Prostate gland (tissue), 2 donors: ENCODE measurements at regions not wholly inside any gene's neighbourhood (a gene's known extent, or its start where the extent isn't known, plus 50 kb on each side); places are given as distances from the start of the nearest gene placed in this dataset.
"Not testable (repeated sequence)": the region's sequence is repeated elsewhere in the genome, so short reads cannot be mapped to it uniquely, and the experiment has no call there.

ENCODE experiments used
- DNase-seq: peaks from one replicate; pipeline ENCODE4 v3.0.0-alpha.2; 2019; ENCODE audit warnings: low spot score
- H3K27ac ChIP-seq, 2 donors: fragments of 200-600 bp; sonication (generic); 2 replicates each; pipeline ENCODE4 v1.5.1; 2017 to 2019
- H3K27me3 ChIP-seq: fragments of 200-600 bp; sonication (generic); replicated peaks from 2 replicates; pipeline ENCODE4 v1.5.1; 2019; ENCODE audit not compliant: insufficient read depth
- H3K36me3 ChIP-seq, 2 donors: fragments of 200-600 bp; sonication (generic); 1 replicate in 1 of 2; 2 replicates in 1 of 2; pipeline versions ENCODE4 v1.5.1 to v1.8.1; 2017 to 2019
- H3K4me1 ChIP-seq: fragments of 200-600 bp; sonication (generic); replicated peaks from 2 replicates; pipeline ENCODE4 v1.5.1; 2019
- H3K4me3 ChIP-seq, 2 donors: fragments of 200-600 bp; sonication (generic); 2 replicates each; pipeline ENCODE4 v1.5.1; 2017 to 2019
- H3K9me3 ChIP-seq: fragments of 200-600 bp; sonication (generic); 2 replicates; pipeline ENCODE4 v1.5.1; 2017
- CTCF ChIP-seq, 4 experiments: fragments of 200-600 bp in 2 of 4; fragments of 450-650 bp in 2 of 4; sonication (generic) in 2 of 4; IDR thresholded peaks; 1 replicate in 3 of 4; 2 replicates in 1 of 4; pipeline ENCODE4 v1.5.1; 2016 to 2019; ENCODE audit warnings: antibody characterized with exemption in 4 of 4, mild to moderate bottlenecking in 2 of 4, moderate library complexity in 2 of 4
- POLR2A ChIP-seq: fragments of 450-650 bp; IDR thresholded peaks from one replicate; pipeline ENCODE4 v1.6.1; 2016; ENCODE audit warnings: antibody characterized with exemption, mild to moderate bottlenecking
- POLR2AphosphoS5 ChIP-seq: sonication (generic); formaldehyde crosslinking; IDR thresholded peaks from one replicate; pipeline ENCODE4 v1.6.1; 2017; ENCODE audit warnings: antibody characterized with exemption
- WGBS: methylation state at CpG from one replicate; pipeline ENCODE4 v1.1.5; 2018; 5-methylcytosine and 5-hydroxymethylcytosine counted together
- intact Hi-C: fragments of 100-400 bp; cut with DNase I; formaldehyde crosslinking; loops from one replicate; pipeline ENCODE4 v1.14.2; 2022

- H3K4me3 ChIP-seq, result no peak overlapping the region
- H3K9me3 ChIP-seq, result no peaks in the 10 kb centered on the region
- H3K4me1 ChIP-seq, result no peaks in the 10 kb centered on the region
- 96% methylated on average over 7 of the region's 7 CpGs for WGBS
- H3K36me3 ChIP-seq, result no peaks in the 10 kb centered on the region
- DNase-seq, result no peak
- TF ChIP-seq POLR2A, result no peak
- TF ChIP-seq POLR2AphosphoS5, result no peak
- TF ChIP-seq CTCF (IDR thresholded peaks at IDR 0.05), result no peak
- H3K27me3 ChIP-seq, result no peaks in the 10 kb centered on the region
- intact Hi-C loops, result no loop called here
- H3K27ac ChIP-seq, result no peak overlapping the region
Measured at GRCh38 chr2:43142921-43143438, 83.4 kb downstream of the ZFP36L2 start.

DNA sequence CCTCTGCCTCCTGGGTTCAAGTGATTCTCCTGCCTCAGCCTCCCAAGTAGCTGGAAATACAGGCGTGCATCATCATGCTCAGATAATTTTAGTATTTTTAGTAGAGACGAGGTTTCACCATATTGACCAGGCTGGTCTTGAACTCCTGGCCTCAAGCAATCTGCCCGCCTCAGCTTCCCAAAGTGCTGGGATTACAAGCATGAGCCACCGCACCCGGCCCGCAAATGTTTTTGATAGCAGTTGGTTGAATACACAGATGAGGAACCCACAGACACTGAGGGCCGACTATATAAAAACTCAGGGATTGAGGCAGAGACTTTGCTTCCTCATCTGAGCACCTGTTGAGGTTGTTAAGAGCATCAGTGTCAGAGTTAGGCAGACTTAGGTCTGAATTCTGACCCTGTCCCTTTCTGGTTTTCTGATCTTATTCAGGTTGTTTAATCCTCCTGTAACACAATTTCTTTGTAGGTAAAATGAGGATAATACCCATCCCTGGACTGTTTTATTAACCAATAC, 84.7 kb downstream of the ZFP36L2 start:
- 93% methylated on average over 7 of the region's 7 CpGs for WGBS
- H3K36me3 ChIP-seq, H3K4me1 ChIP-seq, DNase-seq, intact Hi-C loops, H3K9me3 ChIP-seq, H3K4me3 ChIP-seq, H3K27ac ChIP-seq, H3K27me3 ChIP-seq: not testable (repeated sequence)

- Histone ChIP-seq H3K4me1 (no peaks in the 10 kb centered on the region), H3K27ac (no peak overlapping the region), H3K27me3 (no peaks in the 10 kb centered on the region), H3K36me3 (no peaks in the 10 kb centered on the region), H3K4me3 (no peak overlapping the region), H3K9me3 (no peaks in the 10 kb centered on the region)
- WGBS, result 78% methylated on average over 11 of the region's 11 CpGs
- TF ChIP-seq POLR2AphosphoS5, result no peak
- no peak for TF ChIP-seq CTCF (IDR thresholded peaks at IDR 0.05)
- no peak for TF ChIP-seq POLR2A
- intact Hi-C loops, result no loop called here
- no peak for DNase-seq
Measured at GRCh38 chr2:43139996-43140621, 86.3 kb downstream of the ZFP36L2 start.

- WGBS, result 98% methylated on average over 4 of the region's 4 CpGs
- Histone ChIP-seq H3K36me3 (no peaks in the 10 kb centered on the region), H3K9me3 (no peaks in the 10 kb centered on the region), H3K27ac (no peak overlapping the region), H3K27me3 (no peaks in the 10 kb centered on the region), H3K4me3 (no peak overlapping the region), H3K4me1 (no peaks in the 10 kb centered on the region)
- TF ChIP-seq POLR2AphosphoS5, result no peak
- DNase-seq, result no peak
- intact Hi-C loops, result no loop called here
Measured at GRCh38 chr2:43139501-43139900, 86.9 kb downstream of the ZFP36L2 start.

GRCh38 chr2:43138441-43138840, 88.0 kb downstream of the ZFP36L2 start:
- WGBS, result 97% methylated on average over 3 of the region's 3 CpGs
- H3K4me1 ChIP-seq, result no peaks in the 10 kb centered on the region
- TF ChIP-seq POLR2A (no peak), POLR2AphosphoS5 (no peak), CTCF (IDR thresholded peaks at IDR 0.05) (no peak)
- H3K9me3 ChIP-seq, result no peaks in the 10 kb centered on the region
- DNase-seq, result no peak
- intact Hi-C loops, result no loop called here
- H3K4me3 ChIP-seq, result no peak overlapping the region
- H3K27me3 ChIP-seq, result no peaks in the 10 kb centered on the region
- H3K27ac ChIP-seq, result no peak overlapping the region
- no peaks in the 10 kb centered on the region for H3K36me3 ChIP-seq

- Histone ChIP-seq H3K36me3 (no peaks in the 10 kb centered on the region), H3K9me3 (no peaks in the 10 kb centered on the region), H3K27me3 (no peaks in the 10 kb centered on the region), H3K27ac (peak overlapping the region in 1 of 2 donors; percentile 42), H3K4me1 (peaks cover 3% of the 10 kb centered on the region), H3K4me3 (no peak overlapping the region)
- TF ChIP-seq POLR2AphosphoS5, result no peak
- no peak for TF ChIP-seq CTCF (IDR thresholded peaks at IDR 0.05)
- no peak for TF ChIP-seq POLR2A
- WGBS, result 83% methylated on average over 10 of the region's 10 CpGs
- no peak for DNase-seq
- intact Hi-C loops, result no loop called here
Measured at GRCh38 chr2:43136876-43137275, 89.5 kb downstream of the ZFP36L2 start.
